GM12864 (cell line): ENCODE measurements at regions not wholly inside any gene's neighbourhood (a gene's known extent, or its start where the extent isn't known, plus 50 kb on each side); places are given as distances from the start of the nearest gene placed in this dataset.

Experiments
- DNase-seq: peaks from one replicate; pipeline ENCODE4 v3.0.0-alpha.2; 2011; ENCODE audit warnings: low read depth
- H3K4me3 ChIP-seq: 2 replicates; pipeline ENCODE4 v1.5.1; 2011; ENCODE audit warnings: mild to moderate bottlenecking, low read depth, low read length, control low read depth
- CTCF ChIP-seq: IDR thresholded peaks from 2 replicates; pipeline ENCODE4 v1.5.1; 2011; ENCODE audit warnings: low read depth, mild to moderate bottlenecking, moderate library complexity, low read length, control low read depth, inconsistent platforms; ENCODE audit errors: missing control alignments

- no peak for DNase-seq
- TF ChIP-seq CTCF: no peak
- no peak overlapping the region for H3K4me3 ChIP-seq
These were observed 96.3 kb upstream of the RAB6C start for GRCh38 chr2:129883121-129883520.

- no peak for DNase-seq
- no peak for TF ChIP-seq CTCF
- no peak overlapping the region for H3K4me3 ChIP-seq
These were observed 95.2 kb upstream of the RAB6C start for GRCh38 chr2:129884221-129884786.

- no peak for DNase-seq
- H3K4me3 ChIP-seq: no peak overlapping the region
- TF ChIP-seq CTCF: peak; percentile 32
These were observed 93.7 kb upstream of the RAB6C start for GRCh38 chr2:129885735-129886134.

GRCh38 chr2:129887688-129888266 is 91.7 kb upstream of the RAB6C start:
- no peak for DNase-seq
- no peak overlapping the region for H3K4me3 ChIP-seq
- no peak for TF ChIP-seq CTCF

GRCh38 chr2:129888461-129888860 is 91.0 kb upstream of the RAB6C start:
- no peak for DNase-seq
- H3K4me3 ChIP-seq: no peak overlapping the region
- TF ChIP-seq CTCF: no peak

GRCh38 chr2:129888896-129889295 is 90.6 kb upstream of the RAB6C start:
- TF ChIP-seq CTCF: no peak
- DNase-seq: no peak
- no peak overlapping the region for H3K4me3 ChIP-seq
